Left ventricle myocardium inferior (tissue), 1 donor: ENCODE measurements at regions not wholly inside any gene's neighbourhood (a gene's known extent, or its start where the extent isn't known, plus 50 kb on each side); places are given as distances from the start of the nearest gene placed in this dataset.

Experiments
- DNase-seq: peaks from one replicate; pipeline ENCODE4 v3.0.0-alpha.2; 2020
- H3K27ac ChIP-seq: fragments of 200-600 bp; replicated peaks from 2 replicates; pipeline ENCODE4 v1.8.0; 2021
- H3K27me3 ChIP-seq: fragments of 200-600 bp; 2 replicates; pipeline ENCODE4 v1.8.0; 2021; ENCODE audit warnings: low read depth
- H3K36me3 ChIP-seq: fragments of 200-600 bp; 2 replicates; pipeline ENCODE4 v1.8.0; 2021
- H3K4me1 ChIP-seq: fragments of 200-600 bp; 2 replicates; pipeline ENCODE4 v1.8.0; 2021
- H3K4me3 ChIP-seq: fragments of 200-600 bp; 2 replicates; pipeline ENCODE4 v1.8.0; 2021; ENCODE audit warnings: mild to moderate bottlenecking, moderate library complexity
- H3K9me3 ChIP-seq: fragments of 200-600 bp; replicated peaks from 2 replicates; pipeline ENCODE4 v1.8.0; 2021
- CTCF ChIP-seq: fragments of 200-600 bp; IDR thresholded peaks from 2 replicates; pipeline ENCODE4 v1.8.0; 2021; ENCODE audit warnings: antibody characterized with exemption, mild to moderate bottlenecking, borderline replicate concordance
- intact Hi-C: fragments of 100-400 bp; cut with micrococcal nuclease; formaldehyde crosslinking; loops from one replicate; pipeline ENCODE4 v1.11.0; 2022
- donor health status: DM: no; HTN: yes; CAD: no; lungs with severe emphysema.

GRCh38 chr10:58898854-58899573 lies 277.4 kb upstream of the PHYHIPL start:
- Histone ChIP-seq H3K36me3 (no peaks in the 10 kb centered on the region), H3K27me3 (no peaks in the 10 kb centered on the region), H3K4me3 (no peak overlapping the region), H3K9me3 (peaks cover 7% of the 10 kb centered on the region), H3K27ac (no peak overlapping the region), H3K4me1 (peaks cover 4% of the 10 kb centered on the region)
- DNase-seq, result no peak
- TF ChIP-seq CTCF, result no peak
- intact Hi-C loops, result no loop called here

- TF ChIP-seq CTCF, result no peak
- peaks cover 7% of the 10 kb centered on the region for H3K9me3 ChIP-seq
- H3K4me1 ChIP-seq, result no peaks in the 10 kb centered on the region
- H3K27ac ChIP-seq, result no peak overlapping the region
- no peak overlapping the region for H3K4me3 ChIP-seq
- DNase-seq, result no peak
- H3K36me3 ChIP-seq, result no peaks in the 10 kb centered on the region
- intact Hi-C loops, result no loop called here
- no peaks in the 10 kb centered on the region for H3K27me3 ChIP-seq
These were observed 275.3 kb upstream of the PHYHIPL start for GRCh38 chr10:58901092-58901646.

- no peak for TF ChIP-seq CTCF
- no peak overlapping the region for H3K27ac ChIP-seq
- intact Hi-C loops, result no loop called here
These were observed 273.4 kb upstream of the PHYHIPL start for GRCh38 chr10:58903071-58903470.

GRCh38 chr10:58909881-58910280 lies 266.6 kb upstream of the PHYHIPL start:
- intact Hi-C loops, result no loop called here
- no peaks in the 10 kb centered on the region for H3K9me3 ChIP-seq
- no peak for DNase-seq
- H3K36me3 ChIP-seq, result no peaks in the 10 kb centered on the region
- no peaks in the 10 kb centered on the region for H3K4me1 ChIP-seq
- TF ChIP-seq CTCF, result no peak
- no peak overlapping the region for H3K27ac ChIP-seq
- no peaks in the 10 kb centered on the region for H3K27me3 ChIP-seq
- no peak overlapping the region for H3K4me3 ChIP-seq

More at GRCh38 chr10:58903071-58903470, 273.4 kb upstream of the PHYHIPL start:
- Histone ChIP-seq H3K36me3 (no peaks in the 10 kb centered on the region), H3K9me3 (peaks cover 7% of the 10 kb centered on the region), H3K27me3 (no peaks in the 10 kb centered on the region), H3K4me1 (no peaks in the 10 kb centered on the region), H3K4me3 (no peak overlapping the region)
- DNase-seq, result no peak

GRCh38 chr10:58913717-58914116 lies 262.7 kb upstream of the PHYHIPL start:
- Histone ChIP-seq H3K27ac (no peak overlapping the region), H3K4me3 (no peak overlapping the region), H3K4me1 (no peaks in the 10 kb centered on the region), H3K36me3 (no peaks in the 10 kb centered on the region), H3K27me3 (no peaks in the 10 kb centered on the region), H3K9me3 (no peaks in the 10 kb centered on the region)
- intact Hi-C loops, result no loop called here
- TF ChIP-seq CTCF, result no peak
- DNase-seq, result no peak
